ENCODE measurements at regions not wholly inside any gene's neighbourhood (a gene's known extent, or its start where the extent isn't known, plus 50 kb on each side); places are given as distances from the start of the nearest gene placed in this dataset. TPM values are rescaled to one million over a fixed set of nuclear protein-coding genes. Genes with fewer than 3 reads are reported as not detected.

Small RNA genes lying in the stretch of these regions (microRNA-seq; reads per million reads assigned to microRNA genes)
- gene TRBV5-2 (ENCODE audit: insufficient read depth, insufficient read length), result not detected
- gene TRBV8-1 (ENCODE audit: insufficient read depth, insufficient read length), result not detected
- not detected for gene TRBV8-2 (ENCODE audit: insufficient read depth, insufficient read length)

Small RNA genes lying in the stretch of these regions (small RNA-seq; reads per million reads assigned to genes)
- 0 reads per million in 5 experiments for gene TRBV5-2
- gene TRBV8-1, result 0 reads per million in 5 experiments
- 0 reads per million in 5 experiments for gene TRBV8-2
